Karpas-422 (cell line): ENCODE measurements at regions not wholly inside any gene's neighbourhood (a gene's known extent, or its start where the extent isn't known, plus 50 kb on each side); places are given as distances from the start of the nearest gene placed in this dataset.

Experiments used
- DNase-seq: peaks from one replicate; pipeline ENCODE4 v3.0.0-alpha.2; 2015
- H2AFZ ChIP-seq: fragments of 200-600 bp; sonication (generic); 2 replicates; pipeline ENCODE4 v1.6.1; 2014; ENCODE audit warnings: antibody characterized with exemption, low read length, mixed read lengths
- H3K27ac ChIP-seq: fragments of 200-600 bp; sonication (generic); 2 replicates; pipeline ENCODE4 v1.5.1; 2014; ENCODE audit warnings: mild to moderate bottlenecking, low read length, moderate library complexity
- H3K27me3 ChIP-seq: fragments of 200-600 bp; sonication (generic); 2 replicates; pipeline ENCODE4 v1.6.1; 2014; ENCODE audit warnings: low read length, mixed read lengths
- H3K36me3 ChIP-seq: fragments of 200-600 bp; sonication (generic); 2 replicates; pipeline ENCODE4 v1.6.1; 2014; ENCODE audit warnings: low read length, mixed read lengths; ENCODE audit not compliant: insufficient read depth
- H3K4me1 ChIP-seq: fragments of 200-600 bp; sonication (generic); 2 replicates; pipeline ENCODE4 v1.6.1; 2014; ENCODE audit warnings: mild to moderate bottlenecking, low read length, mixed read lengths
- H3K4me2 ChIP-seq: fragments of 200-600 bp; sonication (generic); 2 replicates; pipeline ENCODE4 v1.6.1; 2014; ENCODE audit warnings: low read length, low read depth, mild to moderate bottlenecking; ENCODE audit not compliant: poor library complexity, severe bottlenecking
- H3K4me3 ChIP-seq: fragments of 200-600 bp; sonication (generic); 2 replicates; pipeline ENCODE4 v1.5.1; 2014; ENCODE audit warnings: mild to moderate bottlenecking, antibody characterized with exemption, low read length, mixed read lengths
- H3K79me2 ChIP-seq: fragments of 200-600 bp; sonication (generic); 2 replicates; pipeline ENCODE4 v1.6.1; 2014; ENCODE audit warnings: mild to moderate bottlenecking, low read length, mixed read lengths
- H3K9ac ChIP-seq: fragments of 200-600 bp; sonication (generic); 2 replicates; pipeline ENCODE4 v1.6.0; 2014; ENCODE audit warnings: low read length
- H3K9me2 ChIP-seq: fragments of 200-600 bp; sonication (generic), shearing (Covaris generic); replicated peaks from 2 replicates; pipeline ENCODE4 v1.6.0; 2014; ENCODE audit warnings: mild to moderate bottlenecking, low read length, moderate library complexity; ENCODE audit not compliant: insufficient read depth
- H3K9me3 ChIP-seq: fragments of 300-700, 200-600 bp; sonication (generic); 2 replicates; pipeline ENCODE4 v1.6.1; 2014; ENCODE audit warnings: low read length, mixed read lengths
- H4K20me1 ChIP-seq: fragments of 200-600 bp; sonication (generic); 2 replicates; pipeline ENCODE4 v1.6.1; 2014; ENCODE audit warnings: mild to moderate bottlenecking, antibody characterized with exemption, low read length, low read depth; ENCODE audit not compliant: insufficient read depth

- Histone ChIP-seq H3K4me3 (no peak overlapping the region), H3K9me2 (no peaks in the 10 kb centered on the region), H3K4me2 (no peak overlapping the region), H2AFZ (no peak overlapping the region), H3K79me2 (no peaks in the 10 kb centered on the region), H3K27me3 (no peaks in the 10 kb centered on the region), H3K36me3 (no peaks in the 10 kb centered on the region), H3K9me3 (peaks cover 27% of the 10 kb centered on the region), H4K20me1 (no peaks in the 10 kb centered on the region), H3K9ac (no peak overlapping the region), H3K4me1 (no peaks in the 10 kb centered on the region), H3K27ac (no peak overlapping the region)
- no peak for DNase-seq
Measured at GRCh38 chr4:124952601-124953000, 240.1 kb upstream of the ANKRD50 start.

- Histone ChIP-seq H3K9ac (no peak overlapping the region), H2AFZ (no peak overlapping the region), H3K27me3 (no peaks in the 10 kb centered on the region), H3K9me3 (peaks cover 16% of the 10 kb centered on the region), H3K27ac (no peak overlapping the region), H3K9me2 (no peaks in the 10 kb centered on the region), H3K4me2 (no peak overlapping the region), H4K20me1 (no peaks in the 10 kb centered on the region), H3K79me2 (no peaks in the 10 kb centered on the region), H3K36me3 (no peaks in the 10 kb centered on the region), H3K4me3 (no peak overlapping the region), H3K4me1 (no peaks in the 10 kb centered on the region)
- DNase-seq, result no peak
Measured at GRCh38 chr4:124948976-124949597, 236.6 kb upstream of the ANKRD50 start.

GRCh38 chr4:124947622-124948265 lies 235.2 kb upstream of the ANKRD50 start:
- H3K27ac ChIP-seq, result no peak overlapping the region
- no peak for DNase-seq
- no peaks in the 10 kb centered on the region for H3K36me3 ChIP-seq
- H3K4me3 ChIP-seq, result no peak overlapping the region
- H3K27me3 ChIP-seq, result no peaks in the 10 kb centered on the region
- H3K4me2 ChIP-seq, result no peak overlapping the region
- peaks cover 14% of the 10 kb centered on the region for H3K9me3 ChIP-seq
- H3K79me2 ChIP-seq, result no peaks in the 10 kb centered on the region
- H3K4me1 ChIP-seq, result no peaks in the 10 kb centered on the region
- H3K9me2 ChIP-seq, result no peaks in the 10 kb centered on the region
- no peak overlapping the region for H3K9ac ChIP-seq
- no peak overlapping the region for H2AFZ ChIP-seq
- no peaks in the 10 kb centered on the region for H4K20me1 ChIP-seq

- H2AFZ ChIP-seq, result no peak overlapping the region
- H3K27me3 ChIP-seq, result no peaks in the 10 kb centered on the region
- no peaks in the 10 kb centered on the region for H3K36me3 ChIP-seq
- H3K27ac ChIP-seq, result no peak overlapping the region
- H3K79me2 ChIP-seq, result no peaks in the 10 kb centered on the region
- H3K4me3 ChIP-seq, result no peak overlapping the region
- no peaks in the 10 kb centered on the region for H4K20me1 ChIP-seq
- DNase-seq, result no peak
- H3K9me2 ChIP-seq, result no peaks in the 10 kb centered on the region
- H3K9ac ChIP-seq, result no peak overlapping the region
- H3K4me2 ChIP-seq, result no peak overlapping the region
- no peaks in the 10 kb centered on the region for H3K4me1 ChIP-seq
- peaks cover 18% of the 10 kb centered on the region for H3K9me3 ChIP-seq
Measured at GRCh38 chr4:124946696-124947095, 234.2 kb upstream of the ANKRD50 start.

- DNase-seq, result no peak
- Histone ChIP-seq H3K27ac (no peak overlapping the region), H3K4me2 (no peak overlapping the region), H3K9ac (no peak overlapping the region), H2AFZ (no peak overlapping the region), H3K9me3 (peaks cover 18% of the 10 kb centered on the region), H3K4me3 (no peak overlapping the region), H3K27me3 (no peaks in the 10 kb centered on the region), H3K36me3 (no peaks in the 10 kb centered on the region), H4K20me1 (no peaks in the 10 kb centered on the region), H3K4me1 (no peaks in the 10 kb centered on the region), H3K79me2 (no peaks in the 10 kb centered on the region), H3K9me2 (no peaks in the 10 kb centered on the region)
Measured at GRCh38 chr4:124945422-124945821, 232.9 kb upstream of the ANKRD50 start.

- Histone ChIP-seq H3K27me3 (no peaks in the 10 kb centered on the region), H4K20me1 (no peaks in the 10 kb centered on the region), H2AFZ (no peak overlapping the region), H3K9me2 (no peaks in the 10 kb centered on the region), H3K27ac (no peak overlapping the region), H3K79me2 (no peaks in the 10 kb centered on the region), H3K4me2 (no peak overlapping the region), H3K9ac (no peak overlapping the region), H3K9me3 (peaks cover 11% of the 10 kb centered on the region), H3K4me1 (no peaks in the 10 kb centered on the region), H3K36me3 (no peaks in the 10 kb centered on the region), H3K4me3 (no peak overlapping the region)
- no peak for DNase-seq
Measured at GRCh38 chr4:124943938-124944337, 231.4 kb upstream of the ANKRD50 start.

- Histone ChIP-seq H3K79me2 (no peaks in the 10 kb centered on the region), H3K27me3 (no peaks in the 10 kb centered on the region), H3K27ac (no peak overlapping the region), H3K9me2 (no peaks in the 10 kb centered on the region), H3K36me3 (no peaks in the 10 kb centered on the region), H2AFZ (no peak overlapping the region), H4K20me1 (no peaks in the 10 kb centered on the region), H3K9me3 (peaks cover 6% of the 10 kb centered on the region), H3K4me1 (no peaks in the 10 kb centered on the region), H3K4me3 (no peak overlapping the region), H3K4me2 (no peak overlapping the region), H3K9ac (no peak overlapping the region)
- no peak for DNase-seq
Measured at GRCh38 chr4:124943145-124943889, 230.8 kb upstream of the ANKRD50 start.

GRCh38 chr4:124941267-124941666 lies 228.7 kb upstream of the ANKRD50 start:
- no peaks in the 10 kb centered on the region for H3K27me3 ChIP-seq
- no peaks in the 10 kb centered on the region for H4K20me1 ChIP-seq
- no peaks in the 10 kb centered on the region for H3K9me2 ChIP-seq
- H3K79me2 ChIP-seq, result no peaks in the 10 kb centered on the region
- no peaks in the 10 kb centered on the region for H3K4me1 ChIP-seq
- DNase-seq, result no peak
- no peak overlapping the region for H2AFZ ChIP-seq
- no peak overlapping the region for H3K9ac ChIP-seq
- H3K36me3 ChIP-seq, result no peaks in the 10 kb centered on the region
- peaks cover 11% of the 10 kb centered on the region for H3K9me3 ChIP-seq
- no peak overlapping the region for H3K27ac ChIP-seq
- no peak overlapping the region for H3K4me2 ChIP-seq
- no peak overlapping the region for H3K4me3 ChIP-seq
